ENCODE measurements at regions not wholly inside any gene's neighbourhood (a gene's known extent, or its start where the extent isn't known, plus 50 kb on each side); places are given as distances from the start of the nearest gene placed in this dataset.

GRCh38 chr11:32305460-32305859 is 129.9 kb downstream of the WT1 start:
- DNase-seq (ENCODE audit: insufficient read length, low spot score) = no peak

DNA sequence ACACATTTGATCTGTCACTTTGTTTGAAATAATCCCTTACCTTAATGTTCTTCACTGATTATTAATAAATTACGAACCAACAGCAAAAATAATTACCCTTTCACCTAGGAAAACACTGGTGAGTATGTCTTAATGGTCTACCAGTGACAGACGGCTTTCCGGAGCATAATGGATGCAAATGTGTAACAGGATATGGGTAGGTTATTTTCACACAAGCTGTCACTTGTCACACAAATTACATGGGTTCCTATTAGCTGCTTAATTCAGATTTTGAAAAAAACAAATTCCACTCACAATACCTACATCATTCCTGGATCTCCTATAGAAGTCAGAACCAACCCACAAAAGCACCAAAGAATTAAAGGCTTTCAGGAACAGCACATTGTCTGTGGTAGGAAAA is 127.9 kb downstream of the WT1 start:
- no peak for TF ChIP-seq CTCF (IDR thresholded peaks at IDR 0.05; ENCODE audit: insufficient read depth, missing control alignments)
- DNase-seq (ENCODE audit: insufficient read length, low spot score) (no peak), FAIRE-seq (no peak)

More at GRCh38 chr11:32305460-32305859, 129.9 kb downstream of the WT1 start:
- TF ChIP-seq CTCF (IDR thresholded peaks at IDR 0.05; ENCODE audit: insufficient read depth, missing control alignments) = no peak
- no peak for FAIRE-seq

DNA sequence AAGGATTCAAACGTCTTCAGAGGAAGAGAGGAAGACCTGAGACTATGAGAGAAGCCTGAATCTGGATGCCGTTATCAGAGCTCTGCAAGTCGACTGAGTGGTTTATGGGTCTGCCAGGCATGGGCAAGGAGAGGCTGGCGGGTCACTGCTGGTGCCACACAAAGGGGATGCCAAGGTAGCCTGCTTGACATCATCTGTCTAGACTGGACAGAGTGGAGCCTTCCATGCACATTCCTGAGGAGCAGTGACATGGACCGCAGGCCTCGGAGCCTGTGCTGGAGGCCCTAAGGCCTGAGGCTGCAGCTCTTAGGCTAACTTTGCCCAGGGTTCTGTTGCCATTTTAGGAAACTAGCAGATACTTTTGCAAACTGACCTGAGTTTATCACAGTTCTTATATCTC is 127.4 kb downstream of the WT1 start:
- TF ChIP-seq CTCF (IDR thresholded peaks at IDR 0.05; ENCODE audit: insufficient read depth, missing control alignments) = no peak
- no peak for FAIRE-seq
- DNase-seq (ENCODE audit: insufficient read length, low spot score) = no peak

GRCh38 chr11:32309530-32310213 is 125.7 kb downstream of the WT1 start:
- DNase-seq (ENCODE audit: insufficient read length, low spot score) (no peak), FAIRE-seq (no peak)
- TF ChIP-seq CTCF (IDR thresholded peaks at IDR 0.05; ENCODE audit: insufficient read depth, missing control alignments) = no peak

DNA sequence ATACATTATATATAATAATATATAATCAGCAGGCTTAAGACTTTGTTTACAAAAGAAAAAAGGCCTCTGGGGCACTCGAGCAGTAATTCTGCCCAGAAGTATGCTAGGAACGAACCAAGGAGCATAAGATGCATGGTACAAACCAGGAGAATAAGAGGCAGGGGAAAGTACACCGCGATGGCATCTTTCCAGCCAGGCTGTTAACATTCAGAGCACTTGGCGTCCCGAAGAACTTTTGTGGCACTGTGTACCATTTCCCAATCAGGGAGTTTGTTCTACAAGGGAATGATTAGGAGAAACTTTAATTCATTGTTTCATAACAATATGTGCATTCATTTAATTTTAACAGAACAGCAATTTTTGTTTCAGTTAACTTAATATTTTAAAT is 125.1 kb downstream of the WT1 start:
- DNase-seq (ENCODE audit: insufficient read length, low spot score) (no peak), FAIRE-seq (no peak)
- TF ChIP-seq CTCF (IDR thresholded peaks at IDR 0.05; ENCODE audit: insufficient read depth, missing control alignments) = no peak

DNA sequence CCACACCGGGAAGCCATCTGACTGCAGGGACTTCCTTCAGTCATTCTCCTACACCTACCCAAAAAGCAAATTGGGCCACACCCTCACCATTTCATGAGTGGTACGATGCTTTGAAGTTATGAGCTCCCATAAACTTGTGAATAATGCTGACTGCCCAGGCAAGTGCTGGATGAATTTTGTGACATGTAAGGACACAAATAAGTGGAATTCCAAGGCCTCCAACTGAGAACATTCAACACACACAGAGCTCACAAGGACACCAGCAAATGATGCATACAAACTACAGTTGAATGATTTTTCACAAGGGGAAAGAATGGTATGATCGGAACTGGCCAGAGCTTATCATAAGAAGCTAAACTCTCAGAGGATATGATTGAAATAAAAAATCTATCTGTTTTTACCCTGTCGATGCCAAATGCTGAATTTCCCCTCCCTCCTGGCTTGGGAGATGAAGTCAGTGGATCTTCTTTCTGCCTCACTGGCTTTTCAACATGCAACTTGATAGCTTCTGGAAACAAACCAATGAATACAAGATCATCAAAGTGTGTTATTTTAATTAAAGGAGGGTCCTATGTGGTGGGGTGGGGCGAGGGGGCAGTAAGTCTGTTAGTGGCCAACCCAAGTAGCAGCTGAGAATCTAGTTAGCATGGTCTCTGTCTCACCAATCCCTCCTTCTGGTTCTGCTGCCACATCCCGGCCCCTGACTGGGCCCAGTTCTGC is 123.8 kb downstream of the WT1 start:
- DNase-seq (ENCODE audit: insufficient read length, low spot score) (no peak), FAIRE-seq (no peak)
- TF ChIP-seq CTCF (IDR thresholded peaks at IDR 0.05; ENCODE audit: insufficient read depth, missing control alignments) = no peak

- no peak for DNase-seq (ENCODE audit: insufficient read length, low spot score)
- no peak for TF ChIP-seq CTCF (IDR thresholded peaks at IDR 0.05; ENCODE audit: insufficient read depth, missing control alignments)
- no peak for FAIRE-seq
Measured at GRCh38 chr11:32312206-32312817, 123.0 kb downstream of the WT1 start.
